Upper lobe of left lung (tissue), 6 donors: ENCODE measurements at regions not wholly inside any gene's neighbourhood (a gene's known extent, or its start where the extent isn't known, plus 50 kb on each side); places are given as distances from the start of the nearest gene placed in this dataset.

ENCODE experiments used
- ATAC-seq, 2 donors: fragments of 200-7000 bp; cut with Tn5 transposase; one replicate each; pipeline ENCODE4 v1.9.1; 2022; ENCODE audit warnings: mild to moderate bottlenecking in 2 of 2, moderate library complexity in 2 of 2; ENCODE audit not compliant: low FRiP score in 2 of 2
- DNase-seq, 2 donors: peaks; one replicate each; pipeline ENCODE4 v3.0.0-alpha.2; 2019 to 2020
- H3K27ac ChIP-seq, 4 donors: fragments of 200-600 bp; sonication (generic); one replicate each; pipeline ENCODE4 v1.5.1; 2016 to 2019
- H3K27me3 ChIP-seq, 4 donors: fragments of 200-600 bp; sonication (generic); one replicate each; pipeline ENCODE4 v1.5.1; 2017 to 2019
- H3K36me3 ChIP-seq, 4 donors: fragments of 200-600 bp; sonication (generic); one replicate each; pipeline ENCODE4 v1.5.1; 2016 to 2019
- H3K4me1 ChIP-seq, 4 donors: fragments of 200-600 bp; sonication (generic); one replicate each; pipeline ENCODE4 v1.5.1; 2018 to 2019
- H3K4me3 ChIP-seq, 4 donors: fragments of 200-600 bp; sonication (generic); one replicate each; pipeline ENCODE4 v1.5.1; 2017 to 2019; ENCODE audit warnings: mild to moderate bottlenecking in 2 of 4, moderate library complexity in 1 of 4
- H3K9me3 ChIP-seq, 4 donors: fragments of 200-600 bp; sonication (generic); one replicate each; pipeline ENCODE4 v1.5.1; 2018 to 2019
- EP300 ChIP-seq, 4 donors: sonication (generic); formaldehyde crosslinking; IDR thresholded peaks; one replicate each; pipeline ENCODE4 v1.5.1; 2017; ENCODE audit warnings: antibody characterized with exemption in 4 of 4, control low read depth in 2 of 4
- POLR2A ChIP-seq, 4 donors: fragments of 450-650 bp; IDR thresholded peaks; one replicate each; pipeline ENCODE4 v1.5.1; 2016 to 2017; ENCODE audit warnings: antibody characterized with exemption in 4 of 4, mild to moderate bottlenecking in 2 of 4
- POLR2AphosphoS5 ChIP-seq, 2 donors: sonication (generic); formaldehyde crosslinking; IDR thresholded peaks; one replicate each; pipeline ENCODE4 v1.5.1; 2017; ENCODE audit warnings: antibody characterized with exemption in 2 of 2
- WGBS, 2 donors: methylation state at CpG; one replicate each; pipeline ENCODE4 v1.1.5; 2017 to 2018; 5-methylcytosine and 5-hydroxymethylcytosine counted together
- TF ChIP-seq, protein P1 (sequence below), 6 experiments: fragments of 450-650 bp in 4 of 6; fragments of 200-600 bp in 2 of 6; sonication (generic) in 2 of 6; IDR thresholded peaks; one replicate each; pipeline ENCODE4 v1.5.1; 2016 to 2019; ENCODE audit warnings: antibody characterized with exemption in 6 of 6
- donor health status: DM: no; HTN: no; CAD: no; lungs with moderate emphysema.
- donor health status: DM: no; HTN: yes; CAD: no; lungs with severe emphysema.

DNA sequence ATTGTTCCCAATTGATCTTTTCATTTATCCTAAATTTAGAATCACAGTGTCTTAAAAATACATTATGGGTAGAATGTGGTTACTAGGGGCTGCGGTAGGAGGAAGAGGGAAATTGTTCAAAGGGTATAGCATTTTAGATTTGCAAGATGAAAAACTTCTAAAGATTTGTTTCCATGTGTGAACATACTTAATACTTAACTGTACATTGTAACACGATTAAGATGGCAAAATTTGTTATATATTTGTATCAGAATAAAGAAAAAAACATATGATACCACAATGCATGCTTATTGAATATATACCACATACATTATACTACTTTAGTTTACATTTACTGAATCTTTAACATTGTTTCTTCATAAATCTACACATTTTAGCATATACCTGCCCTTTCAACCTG lies 677.3 kb upstream of the PCDH20 start:
- no peak for DNase-seq
- Histone ChIP-seq H3K4me1 (no peaks in the 10 kb centered on the region), H3K36me3 (no peaks in the 10 kb centered on the region), H3K9me3 (no peaks in the 10 kb centered on the region), H3K4me3 (no peak overlapping the region), H3K27ac (no peak overlapping the region), H3K27me3 (no peaks in the 10 kb centered on the region)
- 70 to 74% methylated on average over 2 of the region's 2 CpGs for WGBS, 2 donors
- no peak for ATAC-seq
- TF ChIP-seq POLR2AphosphoS5 (IDR thresholded peaks at IDR 0.05) = no peak
- TF ChIP-seq, protein P1, sequence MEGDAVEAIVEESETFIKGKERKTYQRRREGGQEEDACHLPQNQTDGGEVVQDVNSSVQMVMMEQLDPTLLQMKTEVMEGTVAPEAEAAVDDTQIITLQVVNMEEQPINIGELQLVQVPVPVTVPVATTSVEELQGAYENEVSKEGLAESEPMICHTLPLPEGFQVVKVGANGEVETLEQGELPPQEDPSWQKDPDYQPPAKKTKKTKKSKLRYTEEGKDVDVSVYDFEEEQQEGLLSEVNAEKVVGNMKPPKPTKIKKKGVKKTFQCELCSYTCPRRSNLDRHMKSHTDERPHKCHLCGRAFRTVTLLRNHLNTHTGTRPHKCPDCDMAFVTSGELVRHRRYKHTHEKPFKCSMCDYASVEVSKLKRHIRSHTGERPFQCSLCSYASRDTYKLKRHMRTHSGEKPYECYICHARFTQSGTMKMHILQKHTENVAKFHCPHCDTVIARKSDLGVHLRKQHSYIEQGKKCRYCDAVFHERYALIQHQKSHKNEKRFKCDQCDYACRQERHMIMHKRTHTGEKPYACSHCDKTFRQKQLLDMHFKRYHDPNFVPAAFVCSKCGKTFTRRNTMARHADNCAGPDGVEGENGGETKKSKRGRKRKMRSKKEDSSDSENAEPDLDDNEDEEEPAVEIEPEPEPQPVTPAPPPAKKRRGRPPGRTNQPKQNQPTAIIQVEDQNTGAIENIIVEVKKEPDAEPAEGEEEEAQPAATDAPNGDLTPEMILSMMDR (IDR thresholded peaks at IDR 0.05) = no peak
- no peak for TF ChIP-seq EP300 (IDR thresholded peaks at IDR 0.05)
- TF ChIP-seq POLR2A (IDR thresholded peaks at IDR 0.05) = no peak

DNA sequence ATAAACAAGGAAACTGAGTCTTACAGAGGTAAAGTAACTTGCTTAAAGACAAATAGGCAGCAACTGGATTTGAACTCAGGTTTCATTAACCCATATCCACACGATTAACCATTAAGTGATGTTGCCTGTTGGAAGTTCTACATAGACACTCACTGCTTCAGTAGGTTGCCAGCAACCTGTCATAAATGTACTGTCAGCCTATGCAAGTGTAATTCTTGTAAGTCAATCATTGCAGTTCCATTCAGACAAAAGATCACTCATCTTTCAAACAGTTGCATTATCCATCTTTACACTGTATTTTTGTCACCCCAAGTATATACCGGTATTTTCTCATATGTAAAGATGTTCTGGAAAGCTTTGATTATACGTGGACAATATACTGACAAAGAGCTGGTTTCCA lies 676.9 kb upstream of the PCDH20 start:
- ATAC-seq (no peak), DNase-seq (no peak)
- Histone ChIP-seq H3K27me3 (no peaks in the 10 kb centered on the region), H3K36me3 (no peaks in the 10 kb centered on the region), H3K4me3 (no peak overlapping the region), H3K27ac (no peak overlapping the region), H3K9me3 (no peaks in the 10 kb centered on the region), H3K4me1 (no peaks in the 10 kb centered on the region)
- 79 to 87% methylated on average over 3 of the region's 3 CpGs for WGBS, 2 donors
- TF ChIP-seq POLR2A (IDR thresholded peaks at IDR 0.05) (no peak), EP300 (IDR thresholded peaks at IDR 0.05) (no peak), POLR2AphosphoS5 (IDR thresholded peaks at IDR 0.05) (no peak)
- TF ChIP-seq, protein P1 (IDR thresholded peaks at IDR 0.05) = no peak

- TF ChIP-seq, protein P1 (IDR thresholded peaks at IDR 0.05) = no peak
- TF ChIP-seq POLR2AphosphoS5 (IDR thresholded peaks at IDR 0.05) (no peak), EP300 (IDR thresholded peaks at IDR 0.05) (no peak)
- no peak for ATAC-seq
Measured at GRCh38 chr13:62088165-62088564, 672.5 kb upstream of the PCDH20 start.

GRCh38 chr13:62087124-62087523 lies 671.5 kb upstream of the PCDH20 start:
- H3K4me1 ChIP-seq = no peaks in the 10 kb centered on the region
- 70 to 72% methylated on average over 4 of the region's 4 CpGs for WGBS, 2 donors
- H3K27me3 ChIP-seq = no peaks in the 10 kb centered on the region
- no peak for DNase-seq
- no peak overlapping the region for H3K27ac ChIP-seq
- no peaks in the 10 kb centered on the region for H3K9me3 ChIP-seq
- no peak overlapping the region for H3K4me3 ChIP-seq
- TF ChIP-seq EP300 (IDR thresholded peaks at IDR 0.05) (no peak), POLR2A (IDR thresholded peaks at IDR 0.05) (no peak), POLR2AphosphoS5 (IDR thresholded peaks at IDR 0.05) (no peak)
- TF ChIP-seq, protein P1 (IDR thresholded peaks at IDR 0.05) = no peak
- H3K36me3 ChIP-seq = no peaks in the 10 kb centered on the region
- no peak for ATAC-seq

More at GRCh38 chr13:62088165-62088564, 672.5 kb upstream of the PCDH20 start:
- no peaks in the 10 kb centered on the region for H3K36me3 ChIP-seq
- H3K9me3 ChIP-seq = no peaks in the 10 kb centered on the region
- no peak for DNase-seq
- H3K27me3 ChIP-seq = no peaks in the 10 kb centered on the region
- H3K4me3 ChIP-seq = no peak overlapping the region
- H3K27ac ChIP-seq = no peak overlapping the region
- no peaks in the 10 kb centered on the region for H3K4me1 ChIP-seq

- ATAC-seq = no peak
- Histone ChIP-seq H3K27ac (no peak overlapping the region), H3K4me3 (no peak overlapping the region), H3K27me3 (no peaks in the 10 kb centered on the region), H3K36me3 (no peaks in the 10 kb centered on the region), H3K9me3 (no peaks in the 10 kb centered on the region), H3K4me1 (no peaks in the 10 kb centered on the region)
- TF ChIP-seq, protein P1 (IDR thresholded peaks at IDR 0.05) = no peak
- TF ChIP-seq EP300 (IDR thresholded peaks at IDR 0.05) = no peak
- no peak for TF ChIP-seq POLR2AphosphoS5 (IDR thresholded peaks at IDR 0.05)
- no peak for TF ChIP-seq POLR2A (IDR thresholded peaks at IDR 0.05)
- DNase-seq = no peak
- 61 to 67% methylated on average over 5 of the region's 5 CpGs for WGBS, 2 donors
Measured at GRCh38 chr13:62085337-62086229, 669.9 kb upstream of the PCDH20 start.
